ENCODE measurements at regions not wholly inside any gene's neighbourhood (a gene's known extent, or its start where the extent isn't known, plus 50 kb on each side); places are given as distances from the start of the nearest gene placed in this dataset.
A peak's percentile ranks its signal among the peaks of the same experiment; 100 is the strongest.

- no peak for TF ChIP-seq CTCF (IDR thresholded peaks at IDR 0.05; ENCODE audit: insufficient read depth, low read depth, low read length, missing control alignments)
- DNase-seq (ENCODE audit: low read depth): peak; percentile 44
- no peak overlapping the region for H3K4me3 ChIP-seq (ENCODE audit: low read length)
Measured at GRCh38 chr3:94413336-94414108, 350.7 kb downstream of the NSUN3 start.

- DNase-seq (ENCODE audit: low read depth): no peak
- no peak overlapping the region for H3K4me3 ChIP-seq (ENCODE audit: low read length)
- no peak for TF ChIP-seq CTCF (IDR thresholded peaks at IDR 0.05; ENCODE audit: insufficient read depth, low read depth, low read length, missing control alignments)
Measured at GRCh38 chr3:94414418-94414817, 351.6 kb downstream of the NSUN3 start.

- no peak for TF ChIP-seq CTCF (IDR thresholded peaks at IDR 0.05; ENCODE audit: insufficient read depth, low read depth, low read length, missing control alignments)
- peak; percentile 41 for DNase-seq (ENCODE audit: low read depth)
- H3K4me3 ChIP-seq (ENCODE audit: low read length): no peak overlapping the region
Measured at GRCh38 chr3:94416768-94417167, 353.9 kb downstream of the NSUN3 start.

- DNase-seq (ENCODE audit: low read depth): no peak
- H3K4me3 ChIP-seq (ENCODE audit: low read length): no peak overlapping the region
- TF ChIP-seq CTCF (IDR thresholded peaks at IDR 0.05; ENCODE audit: insufficient read depth, low read depth, low read length, missing control alignments): no peak
Measured at GRCh38 chr3:94417963-94418455, 355.1 kb downstream of the NSUN3 start.

- DNase-seq (ENCODE audit: low read depth): no peak
- H3K4me3 ChIP-seq (ENCODE audit: low read length): no peak overlapping the region
- TF ChIP-seq CTCF (IDR thresholded peaks at IDR 0.05; ENCODE audit: insufficient read depth, low read depth, low read length, missing control alignments): no peak
Measured at GRCh38 chr3:94420931-94421330, 358.1 kb downstream of the NSUN3 start.

- TF ChIP-seq CTCF (IDR thresholded peaks at IDR 0.05; ENCODE audit: insufficient read depth, low read depth, low read length, missing control alignments): no peak
- no peak for DNase-seq (ENCODE audit: low read depth)
- H3K4me3 ChIP-seq (ENCODE audit: low read length): no peak overlapping the region
Measured at GRCh38 chr3:94423578-94423977, 360.7 kb downstream of the NSUN3 start.

- no peak for TF ChIP-seq CTCF (IDR thresholded peaks at IDR 0.05; ENCODE audit: insufficient read depth, low read depth, low read length, missing control alignments)
- DNase-seq (ENCODE audit: low read depth): peak; percentile 43
- no peak overlapping the region for H3K4me3 ChIP-seq (ENCODE audit: low read length)
Measured at GRCh38 chr3:94429517-94429916, 366.7 kb downstream of the NSUN3 start.

Measured in epithelial cell of esophagus (primary cell).